ENCODE measurements at regions not wholly inside any gene's neighbourhood (a gene's known extent, or its start where the extent isn't known, plus 50 kb on each side); places are given as distances from the start of the nearest gene placed in this dataset.
"Not testable (repeated sequence)": the region's sequence is repeated elsewhere in the genome, so short reads cannot be mapped to it uniquely, and the experiment has no call there.

DNA sequence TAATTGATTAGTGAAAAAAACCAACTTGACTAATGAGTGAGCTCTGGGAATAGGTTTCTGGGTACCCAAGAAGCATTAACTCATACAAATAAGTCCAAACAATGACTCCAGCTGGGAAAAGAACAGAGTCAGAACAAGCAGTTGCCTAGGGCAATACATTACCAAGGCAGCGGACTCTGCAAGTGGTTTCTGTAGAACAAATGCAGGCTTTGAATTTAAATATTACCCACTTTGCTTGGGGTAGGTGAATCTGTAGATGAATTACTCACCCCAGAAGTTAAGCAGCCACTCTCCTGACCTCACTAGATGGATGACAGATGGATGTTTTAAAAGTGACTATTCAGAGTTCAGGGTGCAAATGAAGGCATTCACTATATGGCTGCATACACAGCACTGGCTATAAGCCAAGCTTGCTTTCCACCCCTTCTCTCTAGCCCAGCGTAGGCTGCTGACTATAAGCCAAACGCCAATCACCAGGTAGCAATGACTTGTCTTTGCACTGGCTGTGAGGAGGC lies 73.1 kb upstream of the BHLHE40 start:
- no peaks in the 10 kb centered on the region for H3K36me3 ChIP-seq (ENCODE audit: low read depth)
- DNase-seq = no peak
- H3K4me1 ChIP-seq (ENCODE audit: low read depth) = no peaks in the 10 kb centered on the region
- no peak overlapping the region for H3K4me3 ChIP-seq
- TF ChIP-seq, protein P1, sequence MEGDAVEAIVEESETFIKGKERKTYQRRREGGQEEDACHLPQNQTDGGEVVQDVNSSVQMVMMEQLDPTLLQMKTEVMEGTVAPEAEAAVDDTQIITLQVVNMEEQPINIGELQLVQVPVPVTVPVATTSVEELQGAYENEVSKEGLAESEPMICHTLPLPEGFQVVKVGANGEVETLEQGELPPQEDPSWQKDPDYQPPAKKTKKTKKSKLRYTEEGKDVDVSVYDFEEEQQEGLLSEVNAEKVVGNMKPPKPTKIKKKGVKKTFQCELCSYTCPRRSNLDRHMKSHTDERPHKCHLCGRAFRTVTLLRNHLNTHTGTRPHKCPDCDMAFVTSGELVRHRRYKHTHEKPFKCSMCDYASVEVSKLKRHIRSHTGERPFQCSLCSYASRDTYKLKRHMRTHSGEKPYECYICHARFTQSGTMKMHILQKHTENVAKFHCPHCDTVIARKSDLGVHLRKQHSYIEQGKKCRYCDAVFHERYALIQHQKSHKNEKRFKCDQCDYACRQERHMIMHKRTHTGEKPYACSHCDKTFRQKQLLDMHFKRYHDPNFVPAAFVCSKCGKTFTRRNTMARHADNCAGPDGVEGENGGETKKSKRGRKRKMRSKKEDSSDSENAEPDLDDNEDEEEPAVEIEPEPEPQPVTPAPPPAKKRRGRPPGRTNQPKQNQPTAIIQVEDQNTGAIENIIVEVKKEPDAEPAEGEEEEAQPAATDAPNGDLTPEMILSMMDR (IDR thresholded peaks at IDR 0.05) = no peak
- H3K9me3 ChIP-seq = no peaks in the 10 kb centered on the region
- peak; percentile 67 for ATAC-seq
- intact Hi-C loops (cut with DNase I, micrococcal nuclease) = no loop called here

DNA sequence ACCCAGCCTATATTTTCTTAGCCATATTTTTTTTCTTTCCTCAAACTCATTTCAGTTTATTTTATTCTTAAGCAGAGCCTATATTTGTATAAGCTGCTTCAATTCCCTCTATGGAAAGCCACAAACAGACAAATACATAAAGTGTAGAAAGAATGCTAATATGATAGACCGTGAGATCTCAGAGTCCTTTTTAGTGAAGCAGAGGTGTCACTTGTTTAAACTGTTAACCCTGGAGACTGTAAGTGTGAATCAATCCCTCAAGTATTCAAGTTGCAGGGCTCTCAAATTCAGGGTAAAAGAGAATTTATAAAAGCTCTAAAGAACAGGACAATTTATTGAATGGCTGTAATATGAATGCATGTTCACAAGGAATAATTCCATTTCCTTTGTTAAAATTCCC lies 72.2 kb upstream of the BHLHE40 start:
- no peaks in the 10 kb centered on the region for H3K9me3 ChIP-seq
- ATAC-seq (no peak), DNase-seq (no peak)
- H3K36me3 ChIP-seq (ENCODE audit: low read depth) = no peaks in the 10 kb centered on the region
- TF ChIP-seq, protein P1 (IDR thresholded peaks at IDR 0.05) = no peak
- intact Hi-C loops (cut with DNase I, micrococcal nuclease) = no loop called here
- no peak overlapping the region for H3K4me3 ChIP-seq
- H3K4me1 ChIP-seq (ENCODE audit: low read depth) = no peaks in the 10 kb centered on the region

DNA sequence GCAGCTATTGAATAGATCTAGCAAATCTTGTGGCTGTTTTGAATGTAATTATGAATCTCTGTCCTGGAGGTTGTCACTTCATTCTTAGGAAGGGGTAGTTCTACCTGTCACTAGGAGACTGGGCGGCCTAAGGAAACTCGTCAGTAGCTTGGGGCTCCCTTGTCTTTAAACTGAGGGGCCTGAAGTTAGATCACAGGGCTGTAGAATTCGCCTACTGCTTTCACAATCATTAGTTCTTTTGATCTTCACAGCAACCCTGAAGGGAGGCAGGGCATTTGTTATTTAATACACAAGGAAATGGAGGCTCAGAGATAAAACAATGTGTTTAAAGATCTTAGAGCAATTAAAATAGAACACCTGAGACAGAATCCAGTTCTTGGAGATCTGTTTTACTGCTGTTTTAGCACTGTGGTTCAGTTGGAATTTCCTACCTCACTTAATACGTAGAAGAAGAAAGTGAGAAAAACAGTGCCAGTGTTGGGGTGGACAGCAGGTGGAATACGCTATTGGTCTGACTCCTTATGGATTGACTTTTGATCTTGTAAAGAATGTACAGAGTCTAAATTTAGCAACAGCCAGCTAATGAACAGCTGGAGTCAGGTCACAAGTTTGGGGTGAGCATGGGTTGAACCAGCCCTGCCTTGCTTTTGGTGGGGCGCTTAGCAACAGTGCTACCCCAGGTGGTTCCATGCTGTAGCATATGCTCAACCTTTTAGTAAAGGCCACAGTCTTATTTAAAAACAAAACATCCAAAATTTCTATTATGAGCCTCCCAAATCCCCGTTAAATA lies 71.4 kb upstream of the BHLHE40 start:
- ATAC-seq = peak; percentile 52
- intact Hi-C loops (cut with DNase I, micrococcal nuclease) = no loop called here
- H3K4me3 ChIP-seq = no peak overlapping the region
- no peaks in the 10 kb centered on the region for H3K4me1 ChIP-seq (ENCODE audit: low read depth)
- no peak for DNase-seq
- H3K9me3 ChIP-seq = no peaks in the 10 kb centered on the region
- TF ChIP-seq, protein P1 (IDR thresholded peaks at IDR 0.05) = no peak
- no peaks in the 10 kb centered on the region for H3K36me3 ChIP-seq (ENCODE audit: low read depth)

DNA sequence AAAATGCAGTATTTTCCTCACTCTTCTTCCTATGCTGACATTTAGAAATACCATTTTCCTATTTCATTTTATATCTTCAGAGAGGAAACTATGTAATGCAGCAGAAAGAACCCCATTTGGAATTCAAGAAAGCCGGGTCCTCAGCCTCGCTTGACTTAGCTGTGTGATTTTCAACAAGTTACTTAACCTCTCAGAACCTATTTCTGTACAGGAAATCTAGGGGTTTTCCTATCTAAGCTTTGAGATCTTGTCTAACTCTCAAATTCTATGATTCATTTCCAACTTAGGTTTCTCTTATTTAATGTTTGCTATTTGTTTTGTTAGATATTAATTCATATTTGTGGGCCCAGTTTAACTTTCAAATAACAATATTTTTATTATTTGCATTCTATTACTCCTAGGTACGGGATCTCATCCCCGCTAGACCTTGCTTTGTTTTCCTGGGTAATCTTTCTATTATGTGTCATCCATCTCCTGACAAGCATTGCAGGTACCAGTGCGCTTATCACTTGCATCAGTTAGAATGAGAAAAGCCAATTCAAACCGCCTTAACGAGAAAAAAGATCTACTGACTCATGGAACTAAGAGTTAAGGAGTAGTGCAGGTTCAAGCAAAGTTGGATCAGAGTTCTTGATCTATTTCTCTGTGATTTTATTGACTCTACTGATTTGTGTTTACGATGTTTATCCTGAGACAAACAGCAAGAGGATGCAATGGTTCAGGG lies 70.6 kb upstream of the BHLHE40 start:
- no peak for DNase-seq
- intact Hi-C loops (cut with DNase I, micrococcal nuclease) = no loop called here
- Histone ChIP-seq H3K9me3 (no peaks in the 10 kb centered on the region), H3K4me1 (ENCODE audit: low read depth) (no peaks in the 10 kb centered on the region), H3K36me3 (ENCODE audit: low read depth) (no peaks in the 10 kb centered on the region), H3K4me3 (no peak overlapping the region)
- TF ChIP-seq, protein P1 (IDR thresholded peaks at IDR 0.05) = no peak
- ATAC-seq = no peak

GRCh38 chr3:4914464-4914863 lies 64.8 kb upstream of the BHLHE40 start:
- no peaks in the 10 kb centered on the region for H3K9me3 ChIP-seq
- DNase-seq = no peak
- TF ChIP-seq, protein P1 (IDR thresholded peaks at IDR 0.05) = no peak
- no peaks in the 10 kb centered on the region for H3K4me1 ChIP-seq (ENCODE audit: low read depth)
- intact Hi-C loops (cut with DNase I, micrococcal nuclease) = no loop called here
- no peak for ATAC-seq
- no peaks in the 10 kb centered on the region for H3K36me3 ChIP-seq (ENCODE audit: low read depth)
- no peak overlapping the region for H3K4me3 ChIP-seq

- H3K4me1 ChIP-seq (ENCODE audit: low read depth); DNase-seq; H3K4me3 ChIP-seq; H3K36me3 ChIP-seq (ENCODE audit: low read depth); H3K9me3 ChIP-seq; ATAC-seq; intact Hi-C loops (cut with DNase I, micrococcal nuclease): not testable (repeated sequence)
Observed at GRCh38 chr3:4921589-4921988, 57.6 kb upstream of the BHLHE40 start.
